H1 (cell line): ENCODE measurements at regions not wholly inside any gene's neighbourhood (a gene's known extent, or its start where the extent isn't known, plus 50 kb on each side); places are given as distances from the start of the nearest gene placed in this dataset.

ENCODE experiments used
- CTCF ChIA-PET: fragments of 300-600 bp; sonication (Branson Sonifier 250); formaldehyde crosslinking; loops from one replicate; lab custom pipeline; 2021; ENCODE audit not compliant: partially characterized antibody; lab: Charles Lee
- POLR2A ChIA-PET: fragments of 300-600 bp; sonication (Branson Sonifier 250); formaldehyde crosslinking; loops from one replicate; lab custom pipeline; 2021; ENCODE audit warnings: inconsistent platforms; ENCODE audit not compliant: partially characterized antibody; lab: Charles Lee
- DNase-seq, 2 experiments: peaks; one replicate each; pipeline versions ENCODE4 v3.0.0 to v3.0.0-alpha.2; 2010 to 2022; ENCODE audit warnings: low spot score in 2 of 2, low read depth in 1 of 2, mixed read lengths in 1 of 2
- FAIRE-seq: peaks from 2 replicates; lab custom pipeline; 2011; peaks lifted over from hg19 to GRCh38; lab: Jason Lieb, UNC
- H2AFZ ChIP-seq: 2 replicates; pipeline ENCODE4 v1.8.1; 2012; ENCODE audit warnings: low read length, inconsistent platforms
- H2AK5ac ChIP-seq: 2 replicates; pipeline ENCODE4 v1.6.1; 2013; ENCODE audit warnings: low read depth, low read length
- H2BK120ac ChIP-seq: replicated peaks from 2 replicates; pipeline ENCODE3; 2013; ENCODE audit warnings: low read depth, low read length, inconsistent platforms
- H2BK12ac ChIP-seq: 2 replicates; pipeline ENCODE4 v1.6.1; 2013; ENCODE audit warnings: low read depth, low read length
- H2BK15ac ChIP-seq: 2 replicates; pipeline ENCODE4 v1.6.1; 2013; ENCODE audit warnings: low read length
- H2BK20ac ChIP-seq: 2 replicates; pipeline ENCODE4 v1.6.1; 2013; ENCODE audit warnings: low read length
- H2BK5ac ChIP-seq: 2 replicates; pipeline ENCODE4 v1.6.1; 2013; ENCODE audit warnings: low read depth, low read length
- H3K14ac ChIP-seq: 2 replicates; pipeline ENCODE4 v1.6.1; 2013; ENCODE audit warnings: inconsistent platforms; ENCODE audit not compliant: insufficient read length
- H3K18ac ChIP-seq: 2 replicates; pipeline ENCODE4 v1.6.1; 2013; ENCODE audit warnings: low read length; ENCODE audit errors: extremely low read depth
- H3K23ac ChIP-seq: 2 replicates; pipeline ENCODE4 v1.6.1; 2013; ENCODE audit warnings: inconsistent platforms; ENCODE audit not compliant: insufficient read length
- H3K23me2 ChIP-seq: 2 replicates; pipeline ENCODE4 v1.6.1; 2013; ENCODE audit warnings: low read depth, low read length
- H3K27ac ChIP-seq: 2 replicates; pipeline ENCODE4 v1.6.1; 2011; ENCODE audit warnings: low read depth, low read length, inconsistent platforms
- H3K27me3 ChIP-seq, 4 experiments: replicated peaks in 1 of 4; 1 replicate in 1 of 4; 2 replicates in 3 of 4; pipeline versions ENCODE4 v1.6.1 to v1.8.1; 2011 to 2013; ENCODE audit warnings: low read length in 3 of 4, mild to moderate bottlenecking in 3 of 4, inconsistent platforms in 2 of 4, mixed read lengths in 2 of 4, moderate library complexity in 1 of 4; ENCODE audit not compliant: control insufficient read depth in 3 of 4, insufficient read depth in 3 of 4; ENCODE audit errors: extremely low read depth in 1 of 4
- H3K36me3 ChIP-seq, 4 experiments: 2 replicates each; pipeline versions ENCODE4 v1.6.1 to v1.8.1; 2011 to 2013; ENCODE audit warnings: mild to moderate bottlenecking in 4 of 4, low read length in 3 of 4, moderate library complexity in 2 of 4, control low read depth in 1 of 4, inconsistent platforms in 1 of 4; ENCODE audit not compliant: insufficient read depth in 4 of 4, control insufficient read depth in 2 of 4
- H3K4ac ChIP-seq: replicated peaks from 2 replicates; pipeline ENCODE3; 2013; ENCODE audit warnings: low read length, low read depth, mixed read lengths, inconsistent platforms; ENCODE audit not compliant: insufficient read length
- H3K4me1 ChIP-seq, 4 experiments: replicated peaks in 1 of 4; 1 replicate in 1 of 4; 2 replicates in 3 of 4; pipeline versions ENCODE4 v1.6.1 to v1.8.1; 2011 to 2013; ENCODE audit warnings: low read length in 3 of 4, inconsistent platforms in 2 of 4, mixed read lengths in 1 of 4; ENCODE audit not compliant: insufficient read depth in 4 of 4, control insufficient read depth in 3 of 4
- H3K4me2 ChIP-seq, 2 experiments: 2 replicates each; pipeline versions ENCODE4 v1.6.1 to v1.8.1; 2011 to 2013; ENCODE audit warnings: low read depth in 2 of 2, low read length in 2 of 2, control low read depth in 1 of 2, inconsistent platforms in 1 of 2, mild to moderate bottlenecking in 1 of 2; ENCODE audit not compliant: insufficient read depth in 1 of 2
- H3K4me3 ChIP-seq, 4 experiments: fragments of 200-600, 300-600 bp in 1 of 4; sonication (generic), shearing (Covaris generic), sonication (Bioruptor Twin) in 1 of 4; 2 replicates each; pipeline versions ENCODE4 v1.5.1 to v1.8.1; 2011 to 2016; ENCODE audit warnings: low read length in 4 of 4, low read depth in 3 of 4, control low read depth in 2 of 4, inconsistent platforms in 2 of 4, mild to moderate bottlenecking in 2 of 4, mixed read lengths in 1 of 4, moderate library complexity in 1 of 4; ENCODE audit not compliant: insufficient read depth in 2 of 4; ENCODE audit errors: extremely low read depth in 1 of 4
- H3K56ac ChIP-seq: replicated peaks from 2 replicates; pipeline ENCODE3; 2013; ENCODE audit warnings: low read depth, mild to moderate bottlenecking, mixed read lengths, low read length, inconsistent platforms; ENCODE audit not compliant: insufficient read length
- H3K79me1 ChIP-seq: 2 replicates; pipeline ENCODE4 v1.6.1; 2013; ENCODE audit warnings: low read depth, low read length, control low read depth
- H3K79me2 ChIP-seq, 2 experiments: 2 replicates each; pipeline versions ENCODE4 v1.6.1 to v1.8.1; 2012 to 2013; ENCODE audit warnings: low read length in 2 of 2, mild to moderate bottlenecking in 2 of 2, inconsistent platforms in 1 of 2; ENCODE audit not compliant: insufficient read depth in 2 of 2, control insufficient read depth in 1 of 2
- H3K9ac ChIP-seq, 4 experiments: replicated peaks in 1 of 4; 1 replicate in 1 of 4; 2 replicates in 3 of 4; pipeline versions ENCODE4 v1.6.1 to v1.8.1; 2011 to 2013; ENCODE audit warnings: low read depth in 3 of 4, low read length in 3 of 4, control low read depth in 2 of 4, mild to moderate bottlenecking in 2 of 4, moderate library complexity in 2 of 4, inconsistent platforms in 1 of 4; ENCODE audit errors: extremely low read depth in 1 of 4
- H3K9me3 ChIP-seq, 2 experiments: 2 replicates each; pipeline versions ENCODE4 v1.6.1 to v1.8.1; 2012 to 2013; ENCODE audit warnings: mild to moderate bottlenecking in 2 of 2, moderate library complexity in 2 of 2, control low read depth in 1 of 2, inconsistent platforms in 1 of 2, low read depth in 1 of 2, low read length in 1 of 2, mixed read lengths in 1 of 2; ENCODE audit not compliant: insufficient read depth in 2 of 2
- H4K20me1 ChIP-seq, 2 experiments: replicated peaks in 1 of 2; 2 replicates each; pipeline versions ENCODE3 to v1.8.1; 2011 to 2013; ENCODE audit warnings: inconsistent platforms in 2 of 2, low read length in 2 of 2, mild to moderate bottlenecking in 1 of 2; ENCODE audit not compliant: insufficient read depth in 2 of 2, control insufficient read depth in 1 of 2
- H4K5ac ChIP-seq: 2 replicates; pipeline ENCODE4 v1.6.1; 2013; ENCODE audit warnings: low read length, low read depth, mixed read lengths, inconsistent platforms; ENCODE audit not compliant: insufficient read length
- H4K8ac ChIP-seq: 2 replicates; pipeline ENCODE4 v1.8.0; 2013; ENCODE audit warnings: mild to moderate bottlenecking, moderate library complexity, low read length, inconsistent platforms; ENCODE audit not compliant: insufficient read depth; ENCODE audit errors: extremely low read depth
- H4K91ac ChIP-seq: replicated peaks from 2 replicates; pipeline ENCODE3; 2013; ENCODE audit warnings: low read length, mixed read lengths, inconsistent platforms; ENCODE audit not compliant: insufficient read length
- POU5F1 ChIP-seq: IDR thresholded peaks from 2 replicates; pipeline ENCODE4 v1.6.1; 2011; ENCODE audit warnings: low read depth, mild to moderate bottlenecking, low read length, moderate library complexity
- SP2 ChIP-seq: IDR thresholded peaks from 2 replicates; pipeline ENCODE4 v1.6.1; 2012; ENCODE audit warnings: mild to moderate bottlenecking, low read length, inconsistent platforms
- TBP ChIP-seq: IDR thresholded peaks from 2 replicates; pipeline ENCODE4 v1.6.1; 2011; ENCODE audit warnings: low read depth, low read length, improper control_type of control experiment
- TCF12 ChIP-seq: IDR thresholded peaks from 2 replicates; pipeline ENCODE4 v1.6.1; 2011; ENCODE audit warnings: low read depth, mild to moderate bottlenecking, low read length
- ZNF274 ChIP-seq: IDR thresholded peaks from 2 replicates; pipeline ENCODE4 v1.7.0; 2012; ENCODE audit warnings: low read length, borderline replicate concordance; ENCODE audit errors: extremely low read depth
- WGBS, 2 experiments: shearing (Covaris generic) in 1 of 2; methylation state at CpG; one replicate each; pipeline versions ENCODE4 v1.1.6 to v1.1.7; 2013 to 2015; ENCODE audit warnings: low lambda C conversion rate in 2 of 2, mixed read lengths in 2 of 2, inconsistent platforms in 1 of 2, low coverage in 1 of 2, missing lambda C conversion rate in 1 of 2; ENCODE audit not compliant: insufficient replicate concordance in 2 of 2, insufficient coverage in 1 of 2, insufficient read length in 1 of 2; ENCODE audit errors: extremely low coverage in 1 of 2, missing lambda C conversion rate in 1 of 2; 5-methylcytosine and 5-hydroxymethylcytosine counted together

DNA sequence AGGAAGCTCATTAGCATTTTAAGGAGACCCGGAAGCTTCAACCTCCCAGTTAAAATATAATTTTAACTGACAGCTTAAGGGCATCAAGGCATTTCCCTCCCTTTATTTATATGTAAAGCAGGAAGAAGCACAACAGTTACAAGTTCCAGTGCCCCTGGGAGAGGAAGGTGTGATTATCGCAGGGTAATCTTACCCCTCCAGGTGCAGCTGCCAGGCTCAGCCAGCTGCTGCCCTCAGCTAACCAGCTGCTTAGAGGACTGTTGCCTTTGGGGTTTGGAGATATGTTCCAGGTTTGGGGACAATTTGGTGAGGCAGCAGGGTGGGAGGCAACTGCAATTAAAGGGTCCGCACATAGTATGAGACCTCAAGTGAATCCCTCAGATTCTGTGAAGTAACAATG, 55.3 kb upstream of the SETBP1 start:
- no peak overlapping the region for H3K18ac ChIP-seq
- H3K9me3 ChIP-seq, result no peaks in the 10 kb centered on the region
- CTCF ChIA-PET, result interaction anchor here (0.6 to 2.2 kb wide), 2 partner anchors 47 to 1110 kb away, joined by 4 to 7 read pairs; no protein-coding TSS in a partner anchor
- H3K27me3 ChIP-seq, result no peaks in the 10 kb centered on the region
- H3K9ac ChIP-seq, result no peak overlapping the region
- no peak overlapping the region for H3K23ac ChIP-seq
- no peak overlapping the region for H2BK12ac ChIP-seq
- H3K14ac ChIP-seq, result no peak overlapping the region
- H3K79me1 ChIP-seq, result no peaks in the 10 kb centered on the region
- peaks cover 0 to 5% (median 3%) of the 10 kb centered on the region in 4 experiments; a peak in 2 of 7 replicates for H3K4me1 ChIP-seq
- no peaks in the 10 kb centered on the region for H3K23me2 ChIP-seq
- no peak overlapping the region for H3K4me3 ChIP-seq
- H2BK20ac ChIP-seq, result no peak overlapping the region
- H4K91ac ChIP-seq, result no peak overlapping the region
- no peak overlapping the region for H2BK120ac ChIP-seq
- POLR2A ChIA-PET, result no interaction called here
- H2AFZ ChIP-seq, result no peak overlapping the region
- no peak overlapping the region for H3K4ac ChIP-seq
- H3K4me2 ChIP-seq, result no peak overlapping the region
- H3K27ac ChIP-seq, result no peak overlapping the region
- H4K8ac ChIP-seq, result no peak overlapping the region
- no peaks in the 10 kb centered on the region for H3K79me2 ChIP-seq
- no peak overlapping the region for H2AK5ac ChIP-seq
- H4K20me1 ChIP-seq, result no peaks in the 10 kb centered on the region
- DNase-seq, result no peak
- WGBS, 2 experiments, result 83% methylated on average over 3 of the region's 3 CpGs; no CpG with 5 or more reads in 1 of the 2 experiments
- no peak for FAIRE-seq
- H4K5ac ChIP-seq, result no peak overlapping the region
- TF ChIP-seq POU5F1, result no peak
- no peak for TF ChIP-seq TCF12
- no peak for TF ChIP-seq SP2
- TF ChIP-seq ZNF274, result no peak
- no peak for TF ChIP-seq TBP
- TF ChIP-seq, all 59 proteins: peak for 0
- 0 out of 2 replicates have a peak overlapping the region, but pooled peaks have one; percentile 9 for H2BK5ac ChIP-seq
- no peaks in the 10 kb centered on the region for H3K36me3 ChIP-seq
- no peak overlapping the region for H2BK15ac ChIP-seq
- H3K56ac ChIP-seq, result no peak overlapping the region
